ENCODE measurements at regions not wholly inside any gene's neighbourhood (a gene's known extent, or its start where the extent isn't known, plus 50 kb on each side); places are given as distances from the start of the nearest gene placed in this dataset.
A peak's percentile ranks its signal among the peaks of the same experiment; 100 is the strongest.

DNA sequence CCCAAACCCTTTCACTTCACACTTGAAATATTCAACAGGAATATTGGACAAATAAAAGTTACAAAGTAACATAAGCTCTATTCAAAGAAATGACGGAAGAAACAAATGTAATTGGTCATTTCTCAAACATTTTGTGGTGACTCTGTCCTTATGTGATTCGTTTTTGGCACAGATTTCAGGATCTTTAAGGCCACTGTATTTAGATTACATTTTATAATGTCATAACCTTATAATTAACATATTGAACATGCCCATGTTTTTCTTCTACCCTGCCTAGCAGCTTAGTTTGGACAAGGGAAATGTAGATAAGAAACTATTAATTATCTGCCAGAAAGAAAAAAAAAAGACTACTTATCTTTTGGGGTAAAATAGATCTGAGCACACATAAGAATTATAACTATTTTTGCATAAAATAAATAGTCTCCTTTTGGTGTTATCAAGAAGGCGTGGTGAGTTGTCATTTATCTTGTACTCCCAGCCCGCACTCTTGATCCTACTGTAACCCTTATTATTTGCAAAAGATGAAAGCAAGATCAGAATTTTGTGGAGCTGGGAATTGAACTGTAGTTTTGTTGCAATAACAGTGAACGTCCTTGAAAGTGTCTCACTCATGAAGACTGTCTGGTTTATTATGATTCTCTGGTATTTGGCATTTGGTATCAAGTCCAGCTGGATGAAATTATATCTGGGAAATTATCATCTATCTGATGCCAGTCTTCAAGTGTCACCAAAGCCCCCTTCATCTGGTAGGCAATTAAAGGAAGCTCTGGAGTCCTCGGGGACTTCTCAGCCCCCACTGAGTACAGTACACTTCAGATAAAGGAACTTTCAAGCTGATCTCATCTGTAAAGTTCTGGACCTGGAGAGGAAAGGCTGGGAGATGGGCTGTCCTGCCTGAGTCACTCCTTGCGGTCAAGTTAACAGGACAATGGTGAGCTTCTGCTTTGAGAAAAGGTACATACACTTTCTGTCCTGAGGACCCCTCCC lies 175.7 kb upstream of the INHBA start:
- DNase-seq, result no peak

- no peak for DNase-seq
These were observed 174.2 kb upstream of the INHBA start for GRCh38 chr7:41877118-41877517.

DNA sequence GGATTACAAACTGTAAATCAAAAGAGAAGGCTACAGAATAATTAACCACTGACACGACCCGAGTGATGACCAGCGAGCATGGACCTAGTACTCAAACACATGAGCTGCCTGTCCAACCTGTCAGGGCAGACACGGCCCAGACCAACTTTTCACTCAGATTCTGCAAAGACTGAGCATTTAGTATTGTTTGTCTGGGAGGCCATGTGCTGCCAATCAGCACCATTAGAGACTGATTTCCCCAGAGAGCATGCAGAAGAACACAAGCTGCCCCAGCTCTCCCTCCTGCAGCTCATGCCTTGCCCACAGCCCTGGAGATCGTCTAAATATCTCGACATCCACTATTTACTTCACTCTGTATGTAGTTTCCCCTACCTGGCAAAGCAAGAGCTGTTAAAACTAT lies 172.6 kb upstream of the INHBA start:
- no peak for DNase-seq

DNA sequence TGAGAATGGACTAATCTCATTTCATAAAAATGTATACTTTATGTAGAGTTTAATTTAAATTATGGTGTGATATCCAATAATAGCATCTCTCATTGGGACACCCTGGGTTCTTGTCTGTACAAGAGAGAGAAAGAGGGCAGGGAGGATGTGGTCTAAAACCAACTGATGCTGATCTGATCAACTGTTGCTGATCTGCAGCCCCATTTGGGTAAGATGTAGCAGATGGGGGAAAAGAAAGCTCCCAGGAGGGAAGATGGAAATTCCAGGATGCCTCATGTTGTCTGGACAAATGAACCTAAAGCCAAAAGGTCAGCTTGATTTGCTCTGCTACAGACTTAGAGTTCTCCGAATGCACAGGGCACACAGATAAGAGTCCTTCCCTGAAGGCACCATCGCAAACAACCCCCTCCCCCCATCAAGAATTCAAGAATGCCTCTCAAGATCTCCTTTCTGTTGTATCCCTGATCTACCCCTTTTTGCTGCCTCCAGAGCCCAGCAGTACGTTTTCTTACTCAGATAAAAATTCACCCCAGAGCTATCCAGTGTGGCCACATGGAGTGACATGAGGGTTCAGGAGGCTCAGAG lies 171.4 kb upstream of the INHBA start:
- no peak for DNase-seq

DNA sequence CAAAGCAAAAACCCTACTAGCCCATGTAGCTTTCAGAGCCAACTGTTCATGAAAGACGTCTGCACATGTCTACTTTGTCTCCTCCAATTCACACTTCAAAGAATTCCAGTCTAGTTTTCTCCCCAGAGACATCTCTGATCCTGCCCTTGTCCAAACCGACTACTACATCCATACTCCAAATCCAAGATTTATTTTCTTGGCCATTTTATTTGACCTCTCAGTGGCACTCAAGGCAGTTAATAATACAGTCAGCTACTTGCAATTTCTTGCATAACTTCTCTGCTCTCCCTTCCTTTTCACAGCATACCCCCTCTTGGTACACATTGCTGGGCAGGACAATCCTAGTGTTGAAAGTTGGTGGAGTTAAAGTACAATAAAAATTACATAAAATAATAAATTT lies 170.9 kb upstream of the INHBA start:
- no peak for DNase-seq

- no peak for DNase-seq
These were observed 170.1 kb upstream of the INHBA start for GRCh38 chr7:41872966-41873365.

DNA sequence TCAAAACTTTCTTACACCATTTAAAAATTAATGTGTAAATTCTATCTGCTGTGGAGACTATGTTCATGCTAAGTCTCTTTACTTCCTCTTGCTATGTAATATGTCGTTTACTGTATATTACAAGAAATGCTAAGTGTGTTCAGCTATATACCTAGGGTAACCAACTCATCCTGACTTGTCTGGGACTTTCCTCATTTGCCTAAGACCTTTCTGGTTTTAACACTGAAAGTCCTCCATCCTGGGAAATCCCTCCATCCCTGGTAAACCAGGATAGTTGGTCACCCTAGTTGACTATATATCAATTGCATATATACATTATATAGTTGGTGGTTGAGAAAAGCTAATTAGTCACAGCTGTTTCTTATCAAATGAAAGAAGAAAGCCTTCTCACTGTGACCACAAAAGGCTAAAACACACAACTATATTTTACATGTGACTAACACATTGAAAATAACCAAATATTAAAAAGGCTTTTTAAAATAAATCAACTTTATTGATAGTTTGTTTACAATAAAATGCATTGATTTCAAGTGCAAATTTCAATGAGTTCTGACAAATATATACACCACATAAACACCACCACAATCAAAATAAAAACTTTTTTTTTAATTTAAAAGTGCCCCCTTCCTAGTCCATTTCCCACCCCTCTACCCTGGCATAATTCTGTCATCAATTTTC lies 167.7 kb upstream of the INHBA start:
- DNase-seq, result no peak

- DNase-seq, result no peak
These were observed 167.1 kb upstream of the INHBA start for GRCh38 chr7:41869997-41870396.

- no peak for DNase-seq
These were observed 166.7 kb upstream of the INHBA start for GRCh38 chr7:41869596-41869995.

DNA sequence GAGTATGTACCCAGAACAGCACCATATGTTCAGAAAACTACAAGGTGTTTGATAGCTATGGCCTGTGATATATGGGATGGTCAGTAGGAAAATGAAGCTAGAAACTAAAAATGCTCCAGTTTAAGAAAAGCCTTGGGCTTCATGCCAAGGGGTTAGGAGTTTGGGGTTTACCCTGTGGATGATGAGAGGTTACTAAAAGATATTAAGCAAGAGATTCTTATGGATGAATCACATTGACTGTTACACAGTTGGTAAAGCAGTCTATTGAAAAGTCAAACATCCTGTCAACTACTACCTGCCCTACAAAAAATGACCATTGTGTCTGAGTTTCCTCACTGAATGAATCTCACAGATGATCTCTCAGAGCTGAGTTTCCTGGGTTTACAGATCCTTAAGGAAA lies 166.2 kb upstream of the INHBA start:
- DNase-seq, result no peak

DNA sequence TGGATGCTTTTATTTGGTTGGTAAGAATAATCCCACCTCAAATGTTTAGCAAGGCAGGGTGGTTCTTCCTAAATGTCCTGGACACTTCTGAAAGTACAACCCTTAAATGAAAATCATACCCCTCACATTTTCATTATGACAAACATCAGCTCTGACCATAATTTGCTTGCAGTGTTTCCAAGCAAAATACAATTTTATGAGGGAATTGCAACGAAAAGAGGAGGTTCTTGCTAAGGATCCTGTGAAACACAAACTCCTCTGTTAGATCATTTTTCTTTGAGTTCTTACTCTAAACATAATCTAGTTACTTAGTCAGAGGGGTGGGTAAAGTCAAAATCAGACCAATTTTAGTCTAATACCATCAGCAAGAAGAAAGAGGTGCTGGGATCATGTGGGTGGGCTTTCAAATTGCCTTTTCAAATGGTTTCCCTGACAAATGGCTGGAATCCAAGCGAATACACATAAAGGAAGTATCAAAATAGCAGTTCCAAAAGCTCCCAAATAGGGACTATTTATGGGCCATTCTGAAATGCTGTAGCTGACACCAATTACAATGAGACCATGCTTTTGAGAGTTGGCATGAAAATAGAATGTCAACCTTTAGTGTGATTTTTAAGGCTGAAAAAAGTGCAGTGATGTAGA lies 164.9 kb upstream of the INHBA start:
- no peak for DNase-seq

DNA sequence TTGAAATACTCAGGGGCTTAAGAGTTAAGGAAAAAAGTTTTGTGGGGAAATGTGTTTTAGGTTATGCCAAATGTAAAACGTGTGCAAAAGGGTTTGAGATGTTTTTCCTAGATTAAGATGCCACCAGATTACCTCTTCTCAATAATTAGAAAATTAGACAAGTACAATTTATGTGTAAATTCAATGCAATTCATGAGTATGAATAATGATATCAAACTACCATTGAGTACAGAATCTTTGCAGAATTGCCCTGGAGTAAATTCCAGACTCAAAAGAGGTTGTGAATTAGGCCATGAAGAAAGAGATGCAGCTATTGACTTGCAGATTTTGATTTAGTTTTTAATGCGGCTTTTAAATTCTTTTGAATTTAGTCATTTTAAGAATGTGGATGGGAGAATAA lies 159.4 kb upstream of the INHBA start:
- no peak for DNase-seq

GRCh38 chr7:41861642-41862041 lies 158.8 kb upstream of the INHBA start:
- DNase-seq, result no peak

- no peak for DNase-seq
These were observed 155.3 kb upstream of the INHBA start for GRCh38 chr7:41858201-41858600.

GRCh38 chr7:41855798-41856197 lies 152.9 kb upstream of the INHBA start:
- no peak for DNase-seq

- no peak for DNase-seq
These were observed 144.7 kb upstream of the INHBA start for GRCh38 chr7:41847606-41848005.

DNA sequence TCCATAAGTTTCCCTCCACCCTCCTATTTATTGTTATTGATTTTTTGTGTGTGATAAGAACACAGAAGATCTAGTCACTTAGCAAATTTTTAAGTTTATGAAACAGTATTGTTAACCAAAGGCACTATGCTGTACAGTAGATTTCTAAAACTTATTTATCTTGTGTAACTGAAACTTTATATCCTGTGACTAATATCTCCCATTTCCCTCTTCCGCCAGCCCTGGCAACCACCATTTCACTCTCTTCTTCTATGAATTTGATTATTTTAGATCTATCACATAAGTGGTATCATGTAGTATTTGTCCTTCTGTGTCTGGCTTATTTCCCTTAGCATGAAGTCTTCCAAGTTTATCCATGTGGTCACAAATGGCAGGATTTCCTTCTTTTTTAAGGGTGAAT lies 144.3 kb upstream of the INHBA start:
- DNase-seq, result no peak

GRCh38 chr7:41842956-41843355 lies 140.1 kb upstream of the INHBA start:
- no peak for DNase-seq

DNA sequence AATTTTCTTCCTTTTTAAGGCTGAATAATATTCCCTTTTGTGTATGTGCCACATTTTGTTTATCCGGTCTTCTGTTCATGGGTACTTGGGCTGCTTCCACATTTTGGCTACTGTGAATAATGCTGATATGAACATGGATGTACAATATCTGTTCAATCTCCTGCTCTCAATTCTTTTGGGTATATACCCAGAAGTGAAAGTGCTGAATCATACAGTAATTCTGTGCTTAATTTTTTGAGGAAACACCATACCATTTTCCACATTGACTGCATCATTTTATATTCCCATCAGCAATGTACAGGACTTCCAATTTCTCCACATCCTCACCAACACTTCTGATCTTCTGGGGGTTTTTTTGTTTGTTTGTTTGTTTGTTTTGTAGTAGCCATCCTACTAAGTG lies 135.0 kb upstream of the INHBA start:
- no peak for DNase-seq

GRCh38 chr7:41835976-41836530 lies 133.2 kb upstream of the INHBA start:
- no peak for DNase-seq

- no peak for DNase-seq
These were observed 132.2 kb upstream of the INHBA start for GRCh38 chr7:41834805-41835694.

- peak; percentile 58 for DNase-seq
These were observed 130.1 kb upstream of the INHBA start for GRCh38 chr7:41832941-41833340.

Measured in eye (tissue), 1 donor.